Spleen (tissue), 7 donors: ENCODE measurements at regions not wholly inside any gene's neighbourhood (a gene's known extent, or its start where the extent isn't known, plus 50 kb on each side); places are given as distances from the start of the nearest gene placed in this dataset.

Experiments used
- CTCF ChIP-seq, 11 experiments: fragments of 200-600 bp in 7 of 11; fragments of 450-650 bp in 4 of 11; sonication (generic) in 4 of 11; IDR thresholded peaks in 8 of 11; conservative IDR thresholded peaks in 3 of 11; 1 replicate in 7 of 11; 2 replicates in 4 of 11; pipeline versions ENCODE4 v1.4.0 to v1.8.0; 2016 to 2021; ENCODE audit warnings: antibody characterized with exemption in 11 of 11, inconsistent platforms in 4 of 11, mild to moderate bottlenecking in 1 of 11
- POLR2A ChIP-seq, 3 donors: fragments of 450-650 bp; IDR thresholded peaks; one replicate each; pipeline ENCODE4 v1.5.1; 2017; ENCODE audit warnings: antibody characterized with exemption in 3 of 3, mild to moderate bottlenecking in 1 of 3
- donor health status: DM: no; HTN: no; CAD: no; lungs with moderate emphysema.
- donor health status: DM: no; HTN: no; CAD: no.
- donor health status: DM: no; HTN: no; CAD: no.

GRCh38 chr4:159516556-159517140 lies 413.8 kb downstream of the RAPGEF2 start:
- TF ChIP-seq CTCF (IDR thresholded peaks at IDR 0.05 in 8 of 11, conservative IDR thresholded peaks at IDR 0.05 in 3 of 11) (no peak), POLR2A (IDR thresholded peaks at IDR 0.05) (no peak)
